SK-N-SH (cell line): ENCODE measurements at regions not wholly inside any gene's neighbourhood (a gene's known extent, or its start where the extent isn't known, plus 50 kb on each side); places are given as distances from the start of the nearest gene placed in this dataset.

ENCODE experiments used
- CTCF ChIA-PET: fragments of 300-600, 350-600 bp; formaldehyde crosslinking; extraction: SDS; loops from one replicate; lab custom pipeline; 2021; lab: Yijun Ruan, JAX
- POLR2A ChIA-PET: fragments of 350-600 bp; sonication (Branson Sonifier 250); formaldehyde crosslinking; extraction: SDS; loops from one replicate; lab custom pipeline; 2020; ENCODE audit warnings: antibody characterized with exemption, inconsistent platforms; lab: Yijun Ruan, JAX
- DNase-seq: peaks from one replicate; pipeline ENCODE4 v3.0.0; 2012
- H2AFZ ChIP-seq: fragments of 200-600 bp; sonication (generic); 2 replicates; pipeline ENCODE4 v1.8.1; 2016; ENCODE audit warnings: antibody characterized with exemption, mild to moderate bottlenecking, low read depth
- H3F3A ChIP-seq: fragments of 200-600 bp; sonication (generic); replicated peaks from 2 replicates; pipeline ENCODE3; 2016; ENCODE audit warnings: antibody characterized with exemption, mild to moderate bottlenecking; ENCODE audit not compliant: insufficient read depth
- H3K27ac ChIP-seq, 2 experiments: fragments of 200-500 bp in 1 of 2; fragments of 200-600 bp in 1 of 2; sonication (Bioruptor generic) in 1 of 2; sonication (generic), shearing (Covaris generic) in 1 of 2; 2 replicates each; pipeline versions ENCODE4 v1.5.1 to v1.6.1; 2014 to 2016; ENCODE audit warnings: low read depth in 2 of 2, inconsistent platforms in 1 of 2, low read length in 1 of 2, mild to moderate bottlenecking in 1 of 2, mixed read lengths in 1 of 2
- H3K27me3 ChIP-seq: fragments of 200-600 bp; sonication (generic), shearing (Covaris generic); 2 replicates; pipeline ENCODE4 v1.6.1; 2016; ENCODE audit warnings: mixed run types; ENCODE audit not compliant: insufficient read depth
- H3K36me3 ChIP-seq, 2 experiments: fragments of 200-500 bp in 1 of 2; fragments of 200-600 bp in 1 of 2; sonication (Bioruptor generic) in 1 of 2; sonication (generic) in 1 of 2; replicated peaks in 1 of 2; 2 replicates each; pipeline versions ENCODE3 to v1.5.1; 2014 to 2016; ENCODE audit warnings: low read length in 1 of 2, mild to moderate bottlenecking in 1 of 2; ENCODE audit not compliant: insufficient read depth in 2 of 2, control insufficient read depth in 1 of 2
- H3K4me1 ChIP-seq, 2 experiments: fragments of 200-500 bp in 1 of 2; fragments of 200-600 bp in 1 of 2; sonication (Bioruptor generic) in 1 of 2; sonication (generic), shearing (Covaris generic) in 1 of 2; 2 replicates each; pipeline versions ENCODE4 v1.5.1 to v1.6.1; 2014 to 2016; ENCODE audit warnings: low read depth in 1 of 2, low read length in 1 of 2, mixed run types in 1 of 2; ENCODE audit not compliant: insufficient read depth in 2 of 2, control insufficient read depth in 1 of 2
- H3K4me2 ChIP-seq: fragments of 200-600 bp; sonication (generic), shearing (Covaris generic); 2 replicates; pipeline ENCODE4 v1.6.1; 2017; ENCODE audit warnings: mixed run types
- H3K4me3 ChIP-seq, 2 experiments: fragments of 200-500 bp in 1 of 2; fragments of 200-600 bp in 1 of 2; sonication (Bioruptor generic) in 1 of 2; sonication (generic), shearing (Covaris generic) in 1 of 2; 2 replicates each; pipeline versions ENCODE4 v1.5.1 to v1.8.1; 2014 to 2016; ENCODE audit warnings: low read depth in 2 of 2, inconsistent platforms in 1 of 2, low read length in 1 of 2, mild to moderate bottlenecking in 1 of 2, mixed read lengths in 1 of 2, moderate library complexity in 1 of 2
- H3K79me2 ChIP-seq: fragments of 200-600 bp; sonication (generic); 2 replicates; pipeline ENCODE4 v1.8.1; 2017; ENCODE audit warnings: mild to moderate bottlenecking; ENCODE audit not compliant: insufficient read depth
- H3K9ac ChIP-seq: fragments of 200-600 bp; sonication (generic); 2 replicates; pipeline ENCODE4 v1.6.1; 2017; ENCODE audit warnings: mixed run types
- H3K9me2 ChIP-seq: fragments of 200-600 bp; sonication (generic); 2 replicates; pipeline ENCODE4 v1.6.1; 2017; ENCODE audit warnings: mixed run types
- H3K9me3 ChIP-seq: fragments of 200-600 bp; sonication (generic); 2 replicates; pipeline ENCODE4 v1.6.1; 2017; ENCODE audit warnings: mixed run types, mild to moderate bottlenecking, moderate library complexity
- H4K20me1 ChIP-seq: fragments of 200-600 bp; sonication (generic); 2 replicates; pipeline ENCODE4 v1.6.1; 2017; ENCODE audit warnings: mild to moderate bottlenecking, mixed run types; ENCODE audit not compliant: insufficient read depth
- CHD2 ChIP-seq: fragments of 150-350 bp; IDR thresholded peaks from 2 replicates; pipeline ENCODE4 v1.6.1; 2018; ENCODE audit warnings: low read length; ENCODE audit not compliant: partially characterized antibody
- ELF1 ChIP-seq: IDR thresholded peaks from 2 replicates; pipeline ENCODE4 v1.4.0; 2012
- FOXJ3 ChIP-seq: sonication (generic); formaldehyde crosslinking; IDR thresholded peaks from 2 replicates; pipeline ENCODE4 v1.5.1; 2020; ENCODE audit warnings: mild to moderate bottlenecking, missing genetic modification reagents
- FOXM1 ChIP-seq: IDR thresholded peaks from 2 replicates; pipeline ENCODE4 v1.4.0; 2012; ENCODE audit warnings: low read depth, mild to moderate bottlenecking
- GATA2 ChIP-seq: sonication (generic); formaldehyde crosslinking; IDR thresholded peaks from 2 replicates; pipeline ENCODE4 v1.5.0; 2020; ENCODE audit warnings: mild to moderate bottlenecking, missing genetic modification reagents
- JUND ChIP-seq: IDR thresholded peaks from 2 replicates; pipeline ENCODE4 v1.4.0; 2012
- MXI1 ChIP-seq: IDR thresholded peaks from 2 replicates; pipeline ENCODE4 v1.6.1; 2012; ENCODE audit warnings: mild to moderate bottlenecking, low read depth, low read length, improper control_type of control experiment
- NFIC ChIP-seq: IDR thresholded peaks from 2 replicates; pipeline ENCODE4 v1.4.0; 2012; ENCODE audit warnings: borderline replicate concordance
- NRF1 ChIP-seq: IDR thresholded peaks from 2 replicates; pipeline ENCODE4 v1.6.1; 2012; ENCODE audit warnings: low read depth, mild to moderate bottlenecking, low read length
- RAD21 ChIP-seq: IDR thresholded peaks from 2 replicates; pipeline ENCODE4 v1.6.1; 2012; ENCODE audit warnings: mild to moderate bottlenecking, low read length
- RCOR1 ChIP-seq: fragments of 150-350 bp; IDR thresholded peaks from 2 replicates; pipeline ENCODE4 v1.6.1; 2017; ENCODE audit warnings: antibody characterized with exemption, low read length
- RFX5 ChIP-seq: IDR thresholded peaks from 2 replicates; pipeline ENCODE4 v1.6.1; 2012; ENCODE audit warnings: mild to moderate bottlenecking, improper control_type of control experiment, low read length
- RXRA ChIP-seq: IDR thresholded peaks from 2 replicates; pipeline ENCODE4 v1.4.0; 2012; ENCODE audit warnings: low read depth, mild to moderate bottlenecking, borderline replicate concordance
- SIN3A ChIP-seq: IDR thresholded peaks from 2 replicates; pipeline ENCODE4 v1.6.1; 2012; ENCODE audit warnings: low read depth, mild to moderate bottlenecking, low read length, moderate library complexity, borderline replicate concordance
- SMC3 ChIP-seq: IDR thresholded peaks from 2 replicates; pipeline ENCODE4 v1.6.1; 2012; ENCODE audit warnings: low read depth, low read length, improper control_type of control experiment
- TAF1 ChIP-seq: IDR thresholded peaks from 2 replicates; pipeline ENCODE4 v1.6.1; 2012; ENCODE audit warnings: low read depth, mild to moderate bottlenecking, low read length, moderate library complexity, borderline replicate concordance
- TCF12 ChIP-seq: IDR thresholded peaks from 2 replicates; pipeline ENCODE4 v1.4.0; 2012
- TEAD4 ChIP-seq: IDR thresholded peaks from 2 replicates; pipeline ENCODE4 v1.4.0; 2012; ENCODE audit warnings: mild to moderate bottlenecking, borderline replicate concordance; ENCODE audit not compliant: insufficient read depth
- WGBS: methylation state at CpG from one replicate; pipeline ENCODE4 v1.1.6; 2017; ENCODE audit warnings: low lambda C conversion rate; 5-methylcytosine and 5-hydroxymethylcytosine counted together
- TF ChIP-seq, protein P1 (sequence below): IDR thresholded peaks from 2 replicates; pipeline ENCODE4 v1.4.0; 2012; ENCODE audit warnings: low read depth, borderline replicate concordance
- TF ChIP-seq, protein P2 (sequence below): IDR thresholded peaks from 2 replicates; pipeline ENCODE4; 2012
- TF ChIP-seq, protein P3 (sequence below): fragments of 150-350 bp; IDR thresholded peaks from 2 replicates; pipeline ENCODE4 v1.6.1; 2017; ENCODE audit warnings: antibody characterized with exemption, low read length, low read depth, borderline replicate concordance
- TF ChIP-seq, protein P4 (sequence below): fragments of 150-350 bp; IDR thresholded peaks from 2 replicates; pipeline ENCODE4 v1.6.1; 2016; ENCODE audit warnings: mild to moderate bottlenecking, low read depth, low read length

DNA sequence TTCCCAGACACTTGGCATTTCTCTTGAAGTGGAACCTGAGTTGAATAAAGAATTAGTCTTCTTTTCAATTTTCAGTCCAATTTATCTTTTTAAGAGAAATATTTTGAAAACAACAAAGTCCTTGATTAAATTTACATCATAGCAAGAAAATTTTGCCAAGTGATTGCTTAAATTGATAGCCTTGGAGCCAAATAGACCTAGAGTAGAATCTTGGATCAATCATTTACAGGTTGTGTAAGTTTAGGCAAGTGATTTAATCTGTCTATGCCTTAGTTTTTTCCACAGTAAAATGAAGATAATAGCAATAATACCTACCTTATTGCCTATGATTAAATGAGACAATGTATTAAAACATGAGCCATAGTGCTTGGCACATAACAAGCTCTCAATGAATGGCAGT is 113.9 kb downstream of the LHX9 start:
- POLR2A ChIA-PET, result no interaction called here
- Histone ChIP-seq H3K4me2 (no peak overlapping the region), H4K20me1 (no peaks in the 10 kb centered on the region)

DNA sequence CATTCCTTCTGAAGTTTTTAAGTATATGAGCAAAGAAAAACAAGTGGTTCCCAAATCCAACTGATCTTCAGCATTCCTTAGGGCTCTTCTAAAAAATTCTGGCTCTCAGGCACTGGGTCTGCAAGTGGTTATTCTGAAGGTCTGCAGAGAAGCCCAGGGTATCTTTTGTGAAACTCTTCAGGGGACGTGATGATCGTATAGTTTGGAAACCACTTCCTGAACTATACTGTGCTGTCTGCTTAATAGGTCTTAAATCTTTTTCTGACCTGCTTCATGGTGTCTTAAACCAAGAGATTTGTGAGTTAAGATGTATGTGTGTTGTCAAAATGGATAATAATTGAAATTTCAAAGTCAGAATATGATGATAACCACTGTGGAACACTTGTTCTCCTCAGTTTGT is 115.5 kb downstream of the LHX9 start:
- no peak for DNase-seq
- no peaks in the 10 kb centered on the region for H3K9me3 ChIP-seq
- H3K4me3 ChIP-seq, result no peak overlapping the region
- no peaks in the 10 kb centered on the region for H3F3A ChIP-seq
- WGBS, result 60% methylated on average over 2 of the region's 2 CpGs
- no peaks in the 10 kb centered on the region for H3K36me3 ChIP-seq
- no peaks in the 10 kb centered on the region for H3K4me1 ChIP-seq
- ChIA-PET POLR2A (no interaction called here), CTCF (no interaction called here)
- H3K79me2 ChIP-seq, result no peaks in the 10 kb centered on the region
- H3K9ac ChIP-seq, result no peak overlapping the region
- H4K20me1 ChIP-seq, result no peaks in the 10 kb centered on the region
- H3K9me2 ChIP-seq, result no peaks in the 10 kb centered on the region
- no peak overlapping the region for H3K4me2 ChIP-seq
- H3K27me3 ChIP-seq, result no peaks in the 10 kb centered on the region
- no peak overlapping the region for H2AFZ ChIP-seq
- no peak overlapping the region for H3K27ac ChIP-seq
- TF ChIP-seq SMC3 (no peak), NRF1 (no peak), TEAD4 (no peak), RAD21 (no peak), JUND (no peak), CHD2 (no peak), NFIC (no peak), SIN3A (no peak), ELF1 (no peak), FOXM1 (no peak), GATA2 (CRISPR knock-in tag) (no peak), MXI1 (no peak), TAF1 (no peak)
- TF ChIP-seq, protein P1, sequence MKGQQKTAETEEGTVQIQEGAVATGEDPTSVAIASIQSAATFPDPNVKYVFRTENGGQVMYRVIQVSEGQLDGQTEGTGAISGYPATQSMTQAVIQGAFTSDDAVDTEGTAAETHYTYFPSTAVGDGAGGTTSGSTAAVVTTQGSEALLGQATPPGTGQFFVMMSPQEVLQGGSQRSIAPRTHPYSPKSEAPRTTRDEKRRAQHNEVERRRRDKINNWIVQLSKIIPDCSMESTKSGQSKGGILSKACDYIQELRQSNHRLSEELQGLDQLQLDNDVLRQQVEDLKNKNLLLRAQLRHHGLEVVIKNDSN, result no peak
- TF ChIP-seq, protein P2, sequence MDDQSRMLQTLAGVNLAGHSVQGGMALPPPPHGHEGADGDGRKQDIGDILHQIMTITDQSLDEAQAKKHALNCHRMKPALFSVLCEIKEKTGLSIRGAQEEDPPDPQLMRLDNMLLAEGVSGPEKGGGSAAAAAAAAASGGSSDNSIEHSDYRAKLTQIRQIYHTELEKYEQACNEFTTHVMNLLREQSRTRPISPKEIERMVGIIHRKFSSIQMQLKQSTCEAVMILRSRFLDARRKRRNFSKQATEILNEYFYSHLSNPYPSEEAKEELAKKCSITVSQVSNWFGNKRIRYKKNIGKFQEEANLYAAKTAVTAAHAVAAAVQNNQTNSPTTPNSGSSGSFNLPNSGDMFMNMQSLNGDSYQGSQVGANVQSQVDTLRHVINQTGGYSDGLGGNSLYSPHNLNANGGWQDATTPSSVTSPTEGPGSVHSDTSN, result no peak
- TF ChIP-seq, protein P3, sequence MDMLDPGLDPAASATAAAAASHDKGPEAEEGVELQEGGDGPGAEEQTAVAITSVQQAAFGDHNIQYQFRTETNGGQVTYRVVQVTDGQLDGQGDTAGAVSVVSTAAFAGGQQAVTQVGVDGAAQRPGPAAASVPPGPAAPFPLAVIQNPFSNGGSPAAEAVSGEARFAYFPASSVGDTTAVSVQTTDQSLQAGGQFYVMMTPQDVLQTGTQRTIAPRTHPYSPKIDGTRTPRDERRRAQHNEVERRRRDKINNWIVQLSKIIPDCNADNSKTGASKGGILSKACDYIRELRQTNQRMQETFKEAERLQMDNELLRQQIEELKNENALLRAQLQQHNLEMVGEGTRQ, result no peak

More for the DNA sequence above, 113.9 kb downstream of the LHX9 start:
- Histone ChIP-seq H3K9me3 (no peaks in the 10 kb centered on the region), H3F3A (no peaks in the 10 kb centered on the region), H3K9ac (no peak overlapping the region), H3K9me2 (no peaks in the 10 kb centered on the region), H3K4me3 (no peak overlapping the region), H3K79me2 (no peaks in the 10 kb centered on the region), H2AFZ (no peak overlapping the region), H3K27ac (no peak overlapping the region), H3K4me1 (no peaks in the 10 kb centered on the region), H3K36me3 (no peaks in the 10 kb centered on the region), H3K27me3 (no peaks in the 10 kb centered on the region)
- TF ChIP-seq, protein P2, result no peak
- TF ChIP-seq RFX5 (no peak), RCOR1 (no peak), SMC3 (no peak), ELF1 (no peak), RXRA (no peak), FOXJ3 (CRISPR knock-in tag) (no peak), TCF12 (no peak)
- TF ChIP-seq, protein P3, result no peak
- TF ChIP-seq, protein P1, result no peak
- TF ChIP-seq, protein P4, sequence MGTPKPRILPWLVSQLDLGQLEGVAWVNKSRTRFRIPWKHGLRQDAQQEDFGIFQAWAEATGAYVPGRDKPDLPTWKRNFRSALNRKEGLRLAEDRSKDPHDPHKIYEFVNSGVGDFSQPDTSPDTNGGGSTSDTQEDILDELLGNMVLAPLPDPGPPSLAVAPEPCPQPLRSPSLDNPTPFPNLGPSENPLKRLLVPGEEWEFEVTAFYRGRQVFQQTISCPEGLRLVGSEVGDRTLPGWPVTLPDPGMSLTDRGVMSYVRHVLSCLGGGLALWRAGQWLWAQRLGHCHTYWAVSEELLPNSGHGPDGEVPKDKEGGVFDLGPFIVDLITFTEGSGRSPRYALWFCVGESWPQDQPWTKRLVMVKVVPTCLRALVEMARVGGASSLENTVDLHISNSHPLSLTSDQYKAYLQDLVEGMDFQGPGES, result no peak
- CTCF ChIA-PET, result interaction anchor here (0.8 to 1.4 kb wide), 3 partner anchors 20 to 655 kb away, joined by 3 to 4 read pairs (median 3); no protein-coding TSS in a partner anchor
- no peak for DNase-seq
